AG10803 (cell line): ENCODE measurements at regions not wholly inside any gene's neighbourhood (a gene's known extent, or its start where the extent isn't known, plus 50 kb on each side); places are given as distances from the start of the nearest gene placed in this dataset.

Source experiments
- DNase-seq: peaks from one replicate; pipeline ENCODE4 v3.0.0; 2010; ENCODE audit warnings: low read depth
- H3K4me3 ChIP-seq: 2 replicates; pipeline ENCODE4 v1.5.1; 2011; ENCODE audit warnings: mild to moderate bottlenecking, low read length, control low read depth
- CTCF ChIP-seq: conservative IDR thresholded peaks from 2 replicates; pipeline ENCODE4 v1.5.1; 2011; ENCODE audit warnings: mild to moderate bottlenecking, low read length, control low read depth, inconsistent platforms

GRCh38 chr1:38526046-38526445, 333.5 kb downstream of the RRAGC start:
- DNase-seq = no peak
- H3K4me3 ChIP-seq = no peak overlapping the region
- no peak for TF ChIP-seq CTCF

- H3K4me3 ChIP-seq = no peak overlapping the region
- no peak for DNase-seq
- no peak for TF ChIP-seq CTCF
Measured at GRCh38 chr1:38525343-38526043, 334.1 kb downstream of the RRAGC start.

- H3K4me3 ChIP-seq = no peak overlapping the region
- no peak for TF ChIP-seq CTCF
- DNase-seq = no peak
Measured at GRCh38 chr1:38524025-38524641, 335.4 kb downstream of the RRAGC start.

- H3K4me3 ChIP-seq = no peak overlapping the region
- no peak for DNase-seq
- no peak for TF ChIP-seq CTCF
Measured at GRCh38 chr1:38523568-38523939, 336.0 kb downstream of the RRAGC start.

- no peak for DNase-seq
- no peak overlapping the region for H3K4me3 ChIP-seq
- no peak for TF ChIP-seq CTCF
Measured at GRCh38 chr1:38522915-38523567, 336.5 kb downstream of the RRAGC start.

- DNase-seq = no peak
- TF ChIP-seq CTCF = no peak
- H3K4me3 ChIP-seq = no peak overlapping the region
Measured at GRCh38 chr1:38516560-38516959, 343.0 kb downstream of the RRAGC start.

GRCh38 chr1:38512789-38513188, 346.8 kb downstream of the RRAGC start:
- no peak for DNase-seq
- no peak overlapping the region for H3K4me3 ChIP-seq
- TF ChIP-seq CTCF = no peak
